Astrocyte of the spinal cord (primary cell): ENCODE measurements at regions not wholly inside any gene's neighbourhood (a gene's known extent, or its start where the extent isn't known, plus 50 kb on each side); places are given as distances from the start of the nearest gene placed in this dataset.

Experiments used
- DNase-seq: peaks from one replicate; pipeline ENCODE4 v3.0.0; 2011; ENCODE audit warnings: low read depth, low spot score
- H3K4me3 ChIP-seq: 2 replicates; pipeline ENCODE4 v1.5.1; 2011; ENCODE audit warnings: low read depth, mild to moderate bottlenecking, low read length, moderate library complexity
- CTCF ChIP-seq: IDR thresholded peaks from 2 replicates; pipeline ENCODE4 v1.5.1; 2012; ENCODE audit warnings: low read depth, mild to moderate bottlenecking, low read length, inconsistent platforms
- in situ Hi-C: cut with HindIII; loops from 2 replicates; pipeline ENCODE4 v1.10.0; 2017; ENCODE audit warnings: low sequenced_read_pairs

DNA sequence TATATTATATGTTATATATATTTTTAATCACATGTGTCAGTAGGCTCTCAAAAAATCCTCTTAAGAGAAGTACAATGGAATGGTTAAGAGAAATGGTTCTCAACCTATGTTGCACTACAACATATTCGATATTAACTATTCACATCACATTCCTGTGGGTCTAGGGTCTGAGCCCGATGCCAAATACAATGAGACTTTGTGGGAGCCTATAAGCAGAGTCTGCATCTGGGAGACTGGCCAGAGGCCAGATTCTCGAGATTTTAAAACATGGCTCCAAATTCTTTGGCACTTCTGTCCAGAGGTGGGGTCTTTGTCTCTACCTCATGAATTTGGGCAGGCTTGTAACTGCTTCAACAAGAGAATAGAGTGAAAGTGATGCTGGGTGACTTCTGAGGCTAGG is 79.4 kb upstream of the NBEA start:
- in situ Hi-C loops: no loop called here
- H3K4me3 ChIP-seq: no peak overlapping the region
- TF ChIP-seq CTCF: no peak
- DNase-seq: peak; percentile 9

DNA sequence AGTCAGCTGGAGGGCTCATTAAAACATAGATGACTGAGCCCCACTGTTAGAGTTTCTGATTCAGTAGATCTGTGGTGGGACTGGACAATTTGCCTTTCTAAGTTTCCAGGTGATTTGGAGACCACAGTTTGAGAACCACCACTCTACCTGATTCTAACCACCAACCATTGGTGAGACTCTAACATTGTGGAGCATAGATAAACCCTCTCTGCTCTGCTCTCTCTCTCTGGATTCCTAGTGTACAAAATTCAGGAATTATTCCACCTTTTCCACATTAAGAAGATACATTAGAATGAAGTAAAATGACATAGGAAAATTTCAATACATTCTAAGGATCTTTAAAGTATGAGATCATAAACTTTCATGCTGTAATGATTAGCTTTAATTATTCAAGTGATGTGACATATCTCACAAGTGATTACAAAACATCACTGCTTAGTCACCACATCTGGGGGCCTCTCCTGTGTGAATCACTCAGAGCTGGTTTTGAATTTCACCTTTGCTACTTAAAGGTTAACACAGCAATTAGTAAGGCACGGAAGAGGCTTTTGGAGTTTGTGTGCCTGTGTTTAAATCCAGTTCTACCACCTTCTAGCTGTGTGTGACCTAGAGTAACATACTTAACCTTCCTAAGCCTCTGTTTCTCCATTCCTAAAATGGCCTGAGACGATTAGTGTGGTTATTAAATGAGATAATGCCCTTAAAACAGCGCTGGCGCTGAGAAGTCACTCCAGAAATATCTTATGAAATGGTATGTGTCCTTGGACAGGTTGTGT is 78.5 kb upstream of the NBEA start:
- DNase-seq: peak; percentile 69
- in situ Hi-C loops: no loop called here
- H3K4me3 ChIP-seq: no peak overlapping the region
- no peak for TF ChIP-seq CTCF

DNA sequence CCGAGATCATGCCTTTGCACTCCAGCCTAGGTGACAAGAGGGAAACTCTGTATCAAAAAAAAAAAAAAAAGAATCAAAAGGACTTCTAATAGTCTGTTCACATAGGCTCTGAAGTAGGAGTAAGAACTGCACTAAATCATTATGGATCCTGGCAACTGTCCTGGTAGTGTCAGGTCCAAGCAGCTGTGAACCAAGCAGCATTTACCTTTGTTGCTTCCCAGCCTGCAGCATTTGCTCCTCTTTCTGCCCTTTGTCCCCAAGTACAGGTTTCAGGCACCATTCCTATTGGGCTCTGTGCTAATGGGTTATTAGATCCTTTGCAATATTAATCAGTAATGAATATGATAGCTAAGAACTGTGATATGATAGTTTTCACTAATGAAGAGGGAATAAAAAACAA is 77.4 kb upstream of the NBEA start:
- H3K4me3 ChIP-seq: no peak overlapping the region
- in situ Hi-C loops: no loop called here
- no peak for TF ChIP-seq CTCF
- DNase-seq: no peak

GRCh38 chr13:34867590-34867989 is 74.5 kb upstream of the NBEA start:
- in situ Hi-C loops: no loop called here
- H3K4me3 ChIP-seq: no peak overlapping the region
- TF ChIP-seq CTCF: no peak
- peak; percentile 62 for DNase-seq

DNA sequence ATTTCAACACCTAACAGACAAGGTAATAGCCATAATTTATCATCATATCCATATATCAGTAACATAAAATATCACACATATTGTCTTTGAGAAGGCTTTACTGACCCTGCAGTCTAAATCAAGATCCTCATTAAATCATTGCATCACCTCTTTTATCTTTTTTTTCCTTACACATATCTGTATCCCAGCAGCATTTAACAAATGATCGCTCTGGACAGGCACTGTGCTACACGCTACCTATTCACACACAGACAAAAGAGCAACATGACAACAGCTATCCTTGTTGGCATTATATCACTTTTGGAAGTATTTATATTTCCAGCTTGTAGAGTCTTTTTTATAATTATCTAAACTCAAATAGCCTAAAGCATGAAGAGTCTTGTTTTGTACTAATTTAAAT is 73.3 kb upstream of the NBEA start:
- TF ChIP-seq CTCF: no peak
- no peak overlapping the region for H3K4me3 ChIP-seq
- DNase-seq: no peak
- in situ Hi-C loops: no loop called here

- no peak for DNase-seq
- TF ChIP-seq CTCF: no peak
- in situ Hi-C loops: no loop called here
- H3K4me3 ChIP-seq: no peak overlapping the region
These were observed 72.4 kb upstream of the NBEA start for GRCh38 chr13:34869696-34870095.

GRCh38 chr13:34878329-34878728 is 63.7 kb upstream of the NBEA start:
- TF ChIP-seq CTCF: no peak
- no peak overlapping the region for H3K4me3 ChIP-seq
- no peak for DNase-seq
- in situ Hi-C loops: no loop called here
